Pancreas (tissue), 10 donors: ENCODE measurements at regions not wholly inside any gene's neighbourhood (a gene's known extent, or its start where the extent isn't known, plus 50 kb on each side); places are given as distances from the start of the nearest gene placed in this dataset.

Source experiments
- ATAC-seq, 4 donors: fragments of 200-7000 bp; cut with Tn5 transposase; one replicate each; pipeline versions ENCODE4 v1.8.0 to v1.9.1; 2020; ENCODE audit warnings: mild to moderate bottlenecking in 4 of 4, moderate library complexity in 4 of 4
- DNase-seq, 6 donors: peaks; one replicate each; pipeline ENCODE4 v3.0.0-alpha.2; 2020
- FAIRE-seq: peaks from 2 replicates; lab custom pipeline; 2012; peaks lifted over from hg19 to GRCh38; lab: Jason Lieb, UNC
- H3K27ac ChIP-seq, 4 donors: fragments of 200-600 bp; sonication (generic); 1 replicate in 3 of 4; 2 replicates in 1 of 4; pipeline versions ENCODE4 v1.5.0 to v1.8.0; 2020
- H3K27me3 ChIP-seq, 4 donors: fragments of 200-600 bp; one replicate each; pipeline ENCODE4 v1.8.0; 2021
- H3K36me3 ChIP-seq, 3 donors: fragments of 200-600 bp; sonication (generic) in 1 of 3; one replicate each; pipeline versions ENCODE4 v1.5.0 to v1.8.0; 2020 to 2021
- H3K4me1 ChIP-seq, 3 donors: fragments of 200-600 bp; one replicate each; pipeline ENCODE4 v1.8.0; 2021
- H3K4me3 ChIP-seq, 4 donors: fragments of 200-600 bp; sonication (generic) in 2 of 4; one replicate each; pipeline versions ENCODE4 v1.5.0 to v1.8.0; 2020 to 2021
- H3K9me3 ChIP-seq, 4 donors: fragments of 200-600 bp; one replicate each; pipeline ENCODE4 v1.8.0; 2021
- CTCF ChIP-seq, 4 donors: fragments of 200-600 bp; sonication (generic) in 3 of 4; IDR thresholded peaks; one replicate each; pipeline versions ENCODE4 v1.5.0 to v1.8.0; 2021; ENCODE audit warnings: antibody characterized with exemption in 4 of 4
- WGBS, 2 donors: extraction: QIAGEN DNeasy Blood & Tissue Kit; methylation state at CpG; one replicate each; pipeline ENCODE4 v1.1.7; 2013; 5-methylcytosine and 5-hydroxymethylcytosine counted together
- intact Hi-C, 3 donors: fragments of 100-400 bp; cut with DNase I; formaldehyde crosslinking; loops; one replicate each; pipeline versions ENCODE4 v1.11.1 to v1.14.2; 2022
- donor health status: healthy with polysubstance abuse.
- donor health status: DM: no; HTN: no; CAD: no; lungs with moderate emphysema.
- donor health status: DM: no; HTN: no; CAD: no.
- donor health status: control.
- donor health status: control.
- donor health status: Bipolar disorder and iron deficiency.
- donor health status: DM: yes; HTN: yes; CAD: no.
- donor health status: DM: no; HTN: no; CAD: no.
- donor health status: DM: no; HTN: no; CAD: no.
- donor health status: DM: yes; HTN: yes; CAD: no.

- FAIRE-seq (no peak), ATAC-seq (no peak), DNase-seq (no peak)
- no peak overlapping the region for H3K4me3 ChIP-seq
- no peaks in the 10 kb centered on the region for H3K4me1 ChIP-seq
- H3K36me3 ChIP-seq = no peaks in the 10 kb centered on the region
- TF ChIP-seq CTCF (IDR thresholded peaks at IDR 0.05) = no peak
- H3K9me3 ChIP-seq = no peaks in the 10 kb centered on the region
- H3K27me3 ChIP-seq = peaks cover 0 to 2% (median 0%) of the 10 kb centered on the region in 4 donors
- H3K27ac ChIP-seq = no peak overlapping the region
- intact Hi-C loops = no loop called here
- whole genome bisulfite sequencing, 2 donors = 58 to 68% methylated on average over 6 of the region's 6 CpGs
These were observed 1027.7 kb upstream of the NR2F2 start for GRCh38 chr15:95302809-95303208.

GRCh38 chr15:95303713-95304112 is 1026.8 kb upstream of the NR2F2 start:
- ATAC-seq (no peak), DNase-seq (no peak), FAIRE-seq (no peak)
- no peaks in the 10 kb centered on the region for H3K27me3 ChIP-seq
- H3K4me1 ChIP-seq = no peaks in the 10 kb centered on the region
- H3K4me3 ChIP-seq = no peak overlapping the region
- no peaks in the 10 kb centered on the region for H3K9me3 ChIP-seq
- WGBS, 2 donors = 64 to 67% methylated on average over 4 of the region's 4 CpGs
- H3K27ac ChIP-seq = peak overlapping the region in 1 of 4 donors; percentile 12
- H3K36me3 ChIP-seq = no peaks in the 10 kb centered on the region
- intact Hi-C loops = no loop called here
- no peak for TF ChIP-seq CTCF (IDR thresholded peaks at IDR 0.05)

- intact Hi-C loops = no loop called here
- Histone ChIP-seq H3K27ac (peak overlapping the region in 1 of 4 donors; percentile 12), H3K36me3 (no peaks in the 10 kb centered on the region), H3K4me1 (no peaks in the 10 kb centered on the region), H3K27me3 (no peaks in the 10 kb centered on the region), H3K9me3 (no peaks in the 10 kb centered on the region), H3K4me3 (no peak overlapping the region)
- DNase-seq = no peak
- WGBS, 2 donors = 57 to 61% methylated on average over 12 of the region's 12 CpGs
- FAIRE-seq = no peak
- TF ChIP-seq CTCF (IDR thresholded peaks at IDR 0.05) = no peak
- ATAC-seq = peak in 1 of 4 donors; percentile 59
These were observed 1026.2 kb upstream of the NR2F2 start for GRCh38 chr15:95304151-95304946.

- no peak overlapping the region for H3K4me3 ChIP-seq
- 36 to 48% methylated on average over 4 of the region's 4 CpGs for WGBS, 2 donors
- H3K36me3 ChIP-seq = no peaks in the 10 kb centered on the region
- H3K4me1 ChIP-seq = no peaks in the 10 kb centered on the region
- no peak for TF ChIP-seq CTCF (IDR thresholded peaks at IDR 0.05)
- H3K27me3 ChIP-seq = no peaks in the 10 kb centered on the region
- H3K9me3 ChIP-seq = no peaks in the 10 kb centered on the region
- no peak for FAIRE-seq
- ATAC-seq = no peak
- H3K27ac ChIP-seq = no peak overlapping the region
- intact Hi-C loops = no loop called here
- DNase-seq = no peak
These were observed 1025.5 kb upstream of the NR2F2 start for GRCh38 chr15:95304947-95305400.

- FAIRE-seq (no peak), DNase-seq (no peak), ATAC-seq (no peak)
- Histone ChIP-seq H3K4me3 (no peak overlapping the region), H3K9me3 (no peaks in the 10 kb centered on the region), H3K4me1 (no peaks in the 10 kb centered on the region), H3K36me3 (no peaks in the 10 kb centered on the region), H3K27ac (no peak overlapping the region), H3K27me3 (no peaks in the 10 kb centered on the region)
- TF ChIP-seq CTCF (IDR thresholded peaks at IDR 0.05) = no peak
- WGBS, 2 donors = 83 to 91% methylated on average over 4 of the region's 4 CpGs
- intact Hi-C loops = no loop called here
These were observed 1023.4 kb upstream of the NR2F2 start for GRCh38 chr15:95307115-95307514.
